Activated CD4-positive, alpha-beta memory T cell treated with anti-CD3 and anti-CD28 coated beads, Interleukin-2, amount 10 ng/mL, durations not matched to agents 7 days and 5 days (primary cell): ENCODE measurements at regions not wholly inside any gene's neighbourhood (a gene's known extent, or its start where the extent isn't known, plus 50 kb on each side); places are given as distances from the start of the nearest gene placed in this dataset.
"Not testable (repeated sequence)": the region's sequence is repeated elsewhere in the genome, so short reads cannot be mapped to it uniquely, and the experiment has no call there.

ENCODE experiments used
- CTCF ChIA-PET: fragments of 350-600 bp; sonication (Branson Sonifier 250); formaldehyde crosslinking; loops from one replicate; lab custom pipeline; 2021; ENCODE audit warnings: antibody characterized with exemption, inconsistent platforms; lab: Charles Lee
- POLR2A ChIA-PET: fragments of 350-600 bp; sonication (Branson Sonifier 250); formaldehyde crosslinking; loops from one replicate; lab custom pipeline; 2021; ENCODE audit warnings: antibody characterized with exemption; lab: Charles Lee
- DNase-seq: peaks from one replicate; pipeline ENCODE4 v3.0.0-alpha.2; 2020
- H3K27ac Mint-ChIP-seq: one replicate; pipeline ENCODE4 v1.8.0; 2021; ENCODE audit warnings: mild to moderate bottlenecking, mixed read lengths
- H3K27me3 Mint-ChIP-seq: one replicate; pipeline ENCODE4 v1.8.0; 2021; ENCODE audit warnings: mixed read lengths
- H3K36me3 Mint-ChIP-seq: one replicate; pipeline ENCODE4 v1.8.0; 2021; ENCODE audit warnings: low read depth, mixed read lengths
- H3K4me1 Mint-ChIP-seq: one replicate; pipeline ENCODE4 v1.8.0; 2021; ENCODE audit warnings: mixed read lengths
- H3K4me3 Mint-ChIP-seq: one replicate; pipeline ENCODE4 v1.8.0; 2021; ENCODE audit warnings: mild to moderate bottlenecking, mixed read lengths
- H3K9me3 Mint-ChIP-seq: one replicate; pipeline ENCODE4 v1.8.0; 2021; ENCODE audit warnings: mixed read lengths

GRCh38 chr10:61570204-61570603 is 92.5 kb upstream of the CABCOCO1 start:
- H3K4me3 Mint-ChIP-seq, H3K9me3 Mint-ChIP-seq, H3K36me3 Mint-ChIP-seq, H3K27me3 Mint-ChIP-seq, DNase-seq, H3K27ac Mint-ChIP-seq, H3K4me1 Mint-ChIP-seq, CTCF ChIA-PET, POLR2A ChIA-PET: not testable (repeated sequence)

GRCh38 chr10:61567729-61568128 is 95.0 kb upstream of the CABCOCO1 start:
- Mint-ChIP-seq H3K9me3 (peaks cover 5% of the 10 kb centered on the region), H3K27ac (no peak overlapping the region), H3K27me3 (no peaks in the 10 kb centered on the region), H3K36me3 (no peaks in the 10 kb centered on the region), H3K4me1 (no peaks in the 10 kb centered on the region), H3K4me3 (no peak overlapping the region)
- ChIA-PET POLR2A (no interaction called here), CTCF (no interaction called here)
- no peak for DNase-seq

GRCh38 chr10:61565819-61566560 is 96.7 kb upstream of the CABCOCO1 start:
- no peak for DNase-seq
- Mint-ChIP-seq H3K36me3 (no peaks in the 10 kb centered on the region), H3K27ac (no peak overlapping the region), H3K4me3 (no peak overlapping the region), H3K9me3 (peaks cover 5% of the 10 kb centered on the region), H3K4me1 (no peaks in the 10 kb centered on the region), H3K27me3 (no peaks in the 10 kb centered on the region)
- CTCF ChIA-PET, result no interaction called here
- POLR2A ChIA-PET, result no interaction called here

- H3K36me3 Mint-ChIP-seq, result no peaks in the 10 kb centered on the region
- no peak overlapping the region for H3K4me3 Mint-ChIP-seq
- H3K27me3 Mint-ChIP-seq, result no peaks in the 10 kb centered on the region
- H3K4me1 Mint-ChIP-seq, result no peaks in the 10 kb centered on the region
- no peak for DNase-seq
- H3K9me3 Mint-ChIP-seq, result no peaks in the 10 kb centered on the region
- ChIA-PET CTCF (no interaction called here), POLR2A (no interaction called here)
- no peak overlapping the region for H3K27ac Mint-ChIP-seq
These were observed 98.3 kb upstream of the CABCOCO1 start for GRCh38 chr10:61564444-61564843.

- ChIA-PET CTCF (no interaction called here), POLR2A (no interaction called here)
- no peak overlapping the region for H3K27ac Mint-ChIP-seq
- no peaks in the 10 kb centered on the region for H3K27me3 Mint-ChIP-seq
- H3K4me1 Mint-ChIP-seq, result no peaks in the 10 kb centered on the region
- H3K4me3 Mint-ChIP-seq, result no peak overlapping the region
- H3K36me3 Mint-ChIP-seq, result no peaks in the 10 kb centered on the region
- no peak for DNase-seq
- no peaks in the 10 kb centered on the region for H3K9me3 Mint-ChIP-seq
These were observed 103.1 kb upstream of the CABCOCO1 start for GRCh38 chr10:61559615-61560014.

GRCh38 chr10:61558188-61558587 is 104.5 kb upstream of the CABCOCO1 start:
- Mint-ChIP-seq H3K4me1 (no peaks in the 10 kb centered on the region), H3K27ac (no peak overlapping the region), H3K9me3 (no peaks in the 10 kb centered on the region), H3K36me3 (no peaks in the 10 kb centered on the region), H3K27me3 (no peaks in the 10 kb centered on the region), H3K4me3 (no peak overlapping the region)
- DNase-seq, result no peak
- CTCF ChIA-PET, result no interaction called here
- POLR2A ChIA-PET, result no interaction called here

GRCh38 chr10:61554925-61555324 is 101.7 kb upstream of the TMEM26 start:
- ChIA-PET CTCF (no interaction called here), POLR2A (no interaction called here)
- Mint-ChIP-seq H3K9me3 (no peaks in the 10 kb centered on the region), H3K4me1 (no peaks in the 10 kb centered on the region), H3K36me3 (no peaks in the 10 kb centered on the region), H3K27me3 (peaks cover 3% of the 10 kb centered on the region), H3K27ac (no peak overlapping the region), H3K4me3 (no peak overlapping the region)
- no peak for DNase-seq

- Mint-ChIP-seq H3K9me3 (no peaks in the 10 kb centered on the region), H3K36me3 (no peaks in the 10 kb centered on the region), H3K4me1 (no peaks in the 10 kb centered on the region), H3K4me3 (no peak overlapping the region), H3K27me3 (peaks cover 3% of the 10 kb centered on the region), H3K27ac (no peak overlapping the region)
- ChIA-PET POLR2A (no interaction called here), CTCF (no interaction called here)
- DNase-seq, result no peak
These were observed 96.7 kb upstream of the TMEM26 start for GRCh38 chr10:61549861-61550260.

GRCh38 chr10:61548364-61548763 is 95.2 kb upstream of the TMEM26 start:
- POLR2A ChIA-PET, result no interaction called here
- no peaks in the 10 kb centered on the region for H3K4me1 Mint-ChIP-seq
- no peaks in the 10 kb centered on the region for H3K36me3 Mint-ChIP-seq
- no peak overlapping the region for H3K4me3 Mint-ChIP-seq
- DNase-seq, result no peak
- CTCF ChIA-PET, result no interaction called here
- no peaks in the 10 kb centered on the region for H3K9me3 Mint-ChIP-seq
- peaks cover 3% of the 10 kb centered on the region for H3K27me3 Mint-ChIP-seq
- no peak overlapping the region for H3K27ac Mint-ChIP-seq

GRCh38 chr10:61547297-61547696 is 94.1 kb upstream of the TMEM26 start:
- DNase-seq, result no peak
- H3K4me1 Mint-ChIP-seq, result no peaks in the 10 kb centered on the region
- H3K9me3 Mint-ChIP-seq, result no peaks in the 10 kb centered on the region
- peaks cover 3% of the 10 kb centered on the region for H3K27me3 Mint-ChIP-seq
- no peak overlapping the region for H3K27ac Mint-ChIP-seq
- CTCF ChIA-PET, result no interaction called here
- no peak overlapping the region for H3K4me3 Mint-ChIP-seq
- no peaks in the 10 kb centered on the region for H3K36me3 Mint-ChIP-seq
- POLR2A ChIA-PET, result no interaction called here

- Mint-ChIP-seq H3K4me3 (no peak overlapping the region), H3K27me3 (no peaks in the 10 kb centered on the region), H3K4me1 (no peaks in the 10 kb centered on the region), H3K36me3 (no peaks in the 10 kb centered on the region), H3K27ac (no peak overlapping the region), H3K9me3 (no peaks in the 10 kb centered on the region)
- POLR2A ChIA-PET, result no interaction called here
- no peak for DNase-seq
- CTCF ChIA-PET, result interaction anchor here (0.8 kb wide), 1 partner anchor 30 kb away, joined by 3 read pairs; no protein-coding TSS in a partner anchor
These were observed 92.0 kb upstream of the TMEM26 start for GRCh38 chr10:61545170-61545569.

- ChIA-PET CTCF (no interaction called here), POLR2A (no interaction called here)
These were observed 90.7 kb upstream of the TMEM26 start for GRCh38 chr10:61543831-61544230.

GRCh38 chr10:61542596-61542995 is 89.4 kb upstream of the TMEM26 start:
- no peaks in the 10 kb centered on the region for H3K9me3 Mint-ChIP-seq
- POLR2A ChIA-PET, result no interaction called here
- CTCF ChIA-PET, result no interaction called here
- no peak overlapping the region for H3K4me3 Mint-ChIP-seq
- H3K36me3 Mint-ChIP-seq, result no peaks in the 10 kb centered on the region
- H3K4me1 Mint-ChIP-seq, result no peaks in the 10 kb centered on the region
- no peak for DNase-seq
- H3K27me3 Mint-ChIP-seq, result peaks cover 2% of the 10 kb centered on the region
- no peak overlapping the region for H3K27ac Mint-ChIP-seq

More at GRCh38 chr10:61543831-61544230, 90.7 kb upstream of the TMEM26 start:
- DNase-seq, result no peak
- Mint-ChIP-seq H3K27ac (no peak overlapping the region), H3K4me3 (no peak overlapping the region), H3K4me1 (no peaks in the 10 kb centered on the region), H3K36me3 (no peaks in the 10 kb centered on the region), H3K9me3 (no peaks in the 10 kb centered on the region), H3K27me3 (peaks cover 2% of the 10 kb centered on the region)

- POLR2A ChIA-PET, result no interaction called here
- DNase-seq, result no peak
- Mint-ChIP-seq H3K27me3 (peaks cover 2% of the 10 kb centered on the region), H3K4me1 (no peaks in the 10 kb centered on the region), H3K9me3 (no peaks in the 10 kb centered on the region), H3K36me3 (no peaks in the 10 kb centered on the region), H3K27ac (no peak overlapping the region), H3K4me3 (no peak overlapping the region)
- CTCF ChIA-PET, result no interaction called here
These were observed 88.8 kb upstream of the TMEM26 start for GRCh38 chr10:61541960-61542359.
